ENCODE measurements at regions not wholly inside any gene's neighbourhood (a gene's known extent, or its start where the extent isn't known, plus 50 kb on each side); places are given as distances from the start of the nearest gene placed in this dataset.
A peak's percentile ranks its signal among the peaks of the same experiment; 100 is the strongest.
"Not testable (repeated sequence)": the region's sequence is repeated elsewhere in the genome, so short reads cannot be mapped to it uniquely, and the experiment has no call there.

- no peak for DNase-seq (ENCODE audit: low read depth)
Observed at GRCh38 chr14:86279405-86279804, 749.5 kb downstream of the FLRT2 start.

- no peak for DNase-seq (ENCODE audit: low read depth)
Observed at GRCh38 chr14:86257973-86258372, 728.0 kb downstream of the FLRT2 start.

- no peak for DNase-seq (ENCODE audit: low read depth)
Observed at GRCh38 chr14:86243158-86243557, 713.2 kb downstream of the FLRT2 start.

DNA sequence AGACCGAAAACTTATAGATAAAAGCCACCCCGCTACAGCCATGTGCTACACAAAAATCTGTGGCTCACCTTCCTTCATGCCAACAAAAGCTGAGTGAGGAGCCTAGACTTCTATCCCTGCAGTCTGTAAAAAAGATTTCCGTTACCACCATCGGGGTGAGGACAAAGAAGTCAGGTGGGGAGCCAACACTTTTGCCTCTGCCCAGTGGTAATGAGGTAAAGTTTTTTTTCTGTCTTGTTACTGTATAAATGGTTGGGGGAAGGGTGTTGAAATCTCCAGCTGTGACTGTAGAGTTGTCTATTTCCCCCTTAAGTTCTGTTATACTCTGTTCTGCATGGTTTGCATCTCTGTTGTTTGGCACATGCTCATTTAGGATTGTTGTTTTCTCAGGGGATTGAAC is 707.8 kb downstream of the FLRT2 start:
- no peak for DNase-seq (ENCODE audit: low read depth)

GRCh38 chr14:86221755-86222154 is 691.8 kb downstream of the FLRT2 start:
- DNase-seq (ENCODE audit: low read depth) = no peak

GRCh38 chr14:86221000-86221399 is 691.1 kb downstream of the FLRT2 start:
- DNase-seq (ENCODE audit: low read depth) = no peak

GRCh38 chr14:86217523-86217922 is 687.6 kb downstream of the FLRT2 start:
- no peak for DNase-seq (ENCODE audit: low read depth)

DNA sequence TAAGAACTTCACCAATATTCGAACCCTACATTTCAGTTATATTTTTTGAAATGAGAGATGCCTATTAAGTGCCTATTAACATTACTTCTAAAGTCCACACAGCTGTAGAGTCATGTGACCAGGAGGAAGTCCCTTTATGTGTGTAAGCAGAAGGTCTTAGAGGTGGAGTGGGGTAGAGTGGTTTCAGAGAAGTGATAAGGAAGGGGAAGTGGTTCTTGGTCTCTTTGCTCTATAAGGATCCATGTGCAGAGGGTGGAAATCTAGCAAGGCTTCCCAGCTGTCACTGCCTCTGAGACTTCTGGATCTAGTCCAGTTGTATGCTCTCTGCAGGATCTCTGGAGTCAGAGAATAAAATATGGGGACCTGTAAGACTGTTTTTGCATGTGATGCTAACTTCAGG is 673.9 kb downstream of the FLRT2 start:
- DNase-seq (ENCODE audit: low read depth) = no peak

DNA sequence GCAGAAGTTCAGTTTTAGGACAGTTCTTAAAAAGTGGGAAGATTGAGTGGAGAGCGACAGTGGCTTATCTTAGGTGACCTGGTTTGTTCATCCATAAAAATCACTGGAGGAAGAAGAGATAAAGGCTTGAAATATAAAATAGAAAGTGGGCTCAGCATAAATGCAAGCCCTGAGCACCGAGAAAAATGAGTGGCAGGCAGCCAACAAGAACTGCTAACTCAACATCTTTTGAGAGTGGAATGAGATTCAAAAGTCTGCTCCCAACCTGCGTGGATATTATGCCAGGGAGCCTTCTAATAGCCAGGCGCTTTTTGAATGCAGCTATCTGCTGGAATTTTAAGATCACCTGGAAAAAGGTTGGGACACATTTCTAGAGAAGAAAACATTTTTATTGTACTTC is 666.5 kb downstream of the FLRT2 start:
- DNase-seq (ENCODE audit: low read depth) = no peak

GRCh38 chr14:86193756-86194155 is 663.8 kb downstream of the FLRT2 start:
- DNase-seq (ENCODE audit: low read depth) = no peak

DNA sequence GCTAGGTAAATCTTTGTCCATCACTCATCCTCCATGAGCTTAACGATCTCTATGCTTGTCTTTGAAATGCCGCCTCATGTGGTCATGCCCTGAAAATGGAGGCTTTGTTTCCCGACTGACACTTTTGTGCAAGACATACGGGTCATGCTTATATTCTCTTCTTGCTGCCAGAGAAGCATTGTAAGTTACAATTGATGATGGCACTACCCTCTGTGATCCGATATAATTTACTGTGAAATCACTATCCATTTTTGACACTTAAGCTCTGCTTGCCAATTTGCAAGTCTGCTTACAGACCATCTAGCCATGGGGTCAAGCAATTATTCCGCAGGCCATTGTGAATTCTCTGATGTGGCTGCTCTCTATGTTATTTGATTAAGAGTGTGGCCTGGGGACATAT is 650.0 kb downstream of the FLRT2 start:
- DNase-seq (ENCODE audit: low read depth) = no peak

GRCh38 chr14:86168371-86168770 is 638.4 kb downstream of the FLRT2 start:
- no peak for DNase-seq (ENCODE audit: low read depth)

DNA sequence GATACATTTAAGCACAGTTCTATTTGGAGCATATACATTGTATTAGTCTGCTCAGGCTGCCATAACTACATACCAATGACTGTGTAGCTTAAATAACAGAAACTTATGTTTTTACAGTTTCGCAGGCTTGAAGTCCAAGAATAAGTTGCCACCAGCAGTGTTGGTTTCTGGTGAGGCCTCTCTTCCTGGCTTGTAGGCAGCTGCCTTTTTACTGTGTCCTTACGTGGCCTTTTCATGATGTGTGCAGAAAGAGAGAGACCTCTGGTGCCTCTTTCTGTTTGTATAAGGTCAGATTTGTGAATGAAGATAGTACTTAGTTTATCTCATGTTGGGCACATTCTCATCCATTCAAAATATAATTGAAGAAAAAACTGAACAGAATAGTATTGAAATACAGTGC is 636.6 kb downstream of the FLRT2 start:
- DNase-seq (ENCODE audit: low read depth) = no peak

- no peak for DNase-seq (ENCODE audit: low read depth)
Observed at GRCh38 chr14:86153480-86153879, 623.5 kb downstream of the FLRT2 start.

- DNase-seq (ENCODE audit: low read depth) = no peak
Observed at GRCh38 chr14:86143248-86143647, 613.3 kb downstream of the FLRT2 start.

DNA sequence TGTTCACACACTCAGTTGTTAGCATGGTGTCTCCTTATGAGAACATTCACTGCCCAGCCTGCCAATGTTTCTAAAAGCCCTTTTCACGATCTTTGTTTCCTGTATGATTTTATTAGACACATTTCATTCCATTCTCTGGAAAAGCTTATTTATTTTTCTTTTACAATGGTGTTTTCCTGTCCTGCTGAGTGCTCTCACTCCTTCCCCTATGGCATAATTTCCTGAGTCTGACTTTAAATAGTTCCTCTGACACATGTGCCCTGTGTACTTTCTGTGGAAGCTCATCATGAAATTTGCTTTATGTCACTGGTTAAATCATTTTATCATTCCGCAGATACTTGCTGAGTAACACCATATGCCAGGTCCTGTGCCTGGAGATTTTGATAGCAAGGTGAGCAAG is 612.0 kb downstream of the FLRT2 start:
- no peak for DNase-seq (ENCODE audit: low read depth)

DNA sequence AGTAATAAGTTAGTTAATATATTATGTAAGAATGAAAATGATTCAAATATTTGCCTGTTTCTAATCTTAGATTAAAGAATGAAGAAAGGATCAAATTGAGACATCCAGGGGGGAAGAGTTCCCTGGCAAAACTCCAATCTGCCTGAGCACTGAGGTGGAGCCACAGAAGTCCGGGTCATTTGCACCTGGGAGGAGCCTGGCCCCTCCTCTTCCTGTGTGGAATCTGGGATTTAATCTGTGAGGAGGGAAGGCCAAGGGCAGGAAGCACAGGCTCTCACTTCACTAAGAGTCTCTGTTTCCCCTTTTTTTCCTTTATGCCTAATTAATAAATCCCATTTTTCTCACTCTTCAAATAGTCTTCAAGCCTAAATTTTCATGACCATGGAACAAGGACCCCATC is 599.5 kb downstream of the FLRT2 start:
- no peak for DNase-seq (ENCODE audit: low read depth)

DNA sequence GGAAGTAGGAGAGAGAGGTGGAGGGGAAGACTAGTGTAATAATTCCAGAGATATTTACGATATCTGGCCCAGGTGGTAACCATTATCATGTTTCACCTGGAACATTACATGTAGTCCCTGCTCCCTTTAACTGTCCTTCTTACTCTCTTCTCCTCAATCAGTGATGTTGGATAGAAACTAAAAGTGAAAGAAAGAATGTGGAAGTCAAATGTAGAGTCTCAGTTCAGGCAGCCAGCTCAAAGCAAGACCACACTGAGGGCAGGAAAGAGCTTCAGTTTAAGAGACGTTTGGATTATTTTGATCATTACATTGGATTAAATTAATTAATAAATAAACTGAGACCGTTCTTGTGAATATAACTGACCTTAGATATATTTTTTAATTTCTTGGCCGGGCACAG is 594.4 kb downstream of the FLRT2 start:
- no peak for DNase-seq (ENCODE audit: low read depth)

DNA sequence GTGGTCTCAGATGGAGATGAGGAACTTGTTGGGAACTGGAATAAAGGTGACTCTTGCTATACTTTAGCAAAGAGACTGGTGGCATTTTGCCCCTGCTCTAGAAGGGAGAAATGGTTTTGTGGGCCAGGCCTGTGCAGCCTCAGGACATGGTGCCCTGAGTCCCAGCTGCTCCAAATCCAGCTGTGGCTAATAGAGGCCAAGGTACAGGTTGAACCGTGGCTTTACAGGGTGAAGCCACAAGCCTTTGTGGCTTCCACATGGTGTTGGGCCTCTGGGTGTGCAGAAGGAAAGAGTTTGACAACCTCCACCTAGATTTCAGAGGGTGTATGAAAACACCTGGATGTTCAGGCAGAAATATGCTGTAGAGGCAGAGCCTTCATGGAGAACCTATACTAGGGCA is 586.0 kb downstream of the FLRT2 start:
- no peak for DNase-seq (ENCODE audit: low read depth)

DNA sequence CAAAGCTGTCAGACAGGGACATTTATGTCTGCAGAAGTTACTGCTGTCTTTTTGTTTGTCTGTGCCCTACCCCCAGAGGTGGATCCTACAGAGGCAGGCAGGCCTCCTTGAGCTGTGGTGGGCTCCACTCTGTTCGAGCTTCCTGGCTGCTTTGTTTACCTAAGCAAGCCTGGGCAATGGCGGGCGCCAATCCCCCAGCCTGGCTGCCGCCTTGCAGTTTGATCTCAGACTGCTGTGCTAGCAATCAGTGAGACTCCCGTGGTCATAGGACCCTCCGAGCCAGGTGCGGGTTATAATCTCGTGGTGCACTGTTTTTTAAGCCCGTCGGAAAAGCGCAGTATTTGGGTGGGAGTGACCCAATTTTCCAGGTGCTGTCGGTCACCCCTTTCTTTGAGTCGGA is 580.9 kb downstream of the FLRT2 start:
- DNase-seq (ENCODE audit: low read depth) = not testable (repeated sequence)

- DNase-seq (ENCODE audit: low read depth) = no peak
Observed at GRCh38 chr14:86104691-86105265, 574.8 kb downstream of the FLRT2 start.

DNA sequence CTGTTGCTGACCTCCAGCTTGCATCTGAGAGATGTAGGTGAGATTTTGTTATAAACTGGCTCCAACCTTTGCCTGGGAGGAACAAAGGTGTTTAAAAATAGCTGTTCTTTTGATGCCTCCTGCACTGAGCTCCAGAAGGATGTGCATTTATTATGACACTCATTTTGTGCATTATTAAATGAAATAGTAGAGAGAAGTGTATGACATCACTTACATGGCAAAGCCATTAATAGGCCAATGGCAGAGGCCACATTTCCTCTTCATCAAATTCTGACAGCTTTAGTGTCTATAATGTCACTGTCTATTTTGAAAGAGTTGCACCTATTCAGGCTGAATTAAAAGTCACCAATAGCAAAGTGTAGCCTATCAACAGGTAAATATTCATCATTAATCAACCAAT is 564.6 kb downstream of the FLRT2 start:
- no peak for DNase-seq (ENCODE audit: low read depth)

DNA sequence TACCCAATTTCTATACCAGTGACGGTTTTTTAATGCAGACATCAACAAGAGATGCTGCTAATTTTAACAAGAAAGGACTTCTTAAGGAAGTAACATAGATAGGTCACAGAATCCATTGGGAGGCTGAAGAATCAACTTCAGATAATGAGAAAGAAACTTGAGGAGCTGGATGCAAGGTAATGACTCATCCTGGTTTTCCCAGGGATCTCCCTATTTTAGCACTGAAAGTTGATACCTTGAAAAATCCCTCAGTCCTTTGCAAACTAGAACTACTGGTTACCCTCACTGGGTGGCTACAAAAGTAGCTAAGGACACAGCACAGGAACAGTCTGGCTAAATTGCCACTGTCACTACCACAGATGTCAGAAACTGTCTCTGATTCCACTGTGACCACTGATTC is 561.9 kb downstream of the FLRT2 start:
- DNase-seq (ENCODE audit: low read depth) = peak; percentile 13

DNA sequence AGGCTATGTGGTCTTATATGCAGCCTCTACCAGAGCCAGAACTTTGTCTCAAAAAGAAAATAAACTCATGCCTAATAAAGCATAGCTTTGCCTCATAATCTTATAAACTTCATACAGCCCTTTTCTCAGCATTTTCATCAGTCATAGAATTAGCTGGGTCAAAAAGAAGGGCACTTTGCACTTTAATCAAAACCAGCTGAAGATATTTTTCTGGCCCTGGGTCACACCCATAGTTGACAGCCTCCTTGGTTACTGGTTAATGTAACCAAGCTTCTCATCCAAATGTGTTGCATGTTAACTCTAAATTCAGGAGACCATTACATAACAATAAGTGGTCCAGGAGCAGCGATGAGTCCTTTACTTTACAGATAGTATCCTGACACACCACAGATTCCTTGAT is 558.2 kb downstream of the FLRT2 start:
- DNase-seq (ENCODE audit: low read depth) = no peak

GRCh38 chr14:86087377-86087776 is 557.4 kb downstream of the FLRT2 start:
- DNase-seq (ENCODE audit: low read depth) = no peak
